ENCODE measurements at regions not wholly inside any gene's neighbourhood (a gene's known extent, or its start where the extent isn't known, plus 50 kb on each side); places are given as distances from the start of the nearest gene placed in this dataset.
"Not testable (repeated sequence)": the region's sequence is repeated elsewhere in the genome, so short reads cannot be mapped to it uniquely, and the experiment has no call there.

DNA sequence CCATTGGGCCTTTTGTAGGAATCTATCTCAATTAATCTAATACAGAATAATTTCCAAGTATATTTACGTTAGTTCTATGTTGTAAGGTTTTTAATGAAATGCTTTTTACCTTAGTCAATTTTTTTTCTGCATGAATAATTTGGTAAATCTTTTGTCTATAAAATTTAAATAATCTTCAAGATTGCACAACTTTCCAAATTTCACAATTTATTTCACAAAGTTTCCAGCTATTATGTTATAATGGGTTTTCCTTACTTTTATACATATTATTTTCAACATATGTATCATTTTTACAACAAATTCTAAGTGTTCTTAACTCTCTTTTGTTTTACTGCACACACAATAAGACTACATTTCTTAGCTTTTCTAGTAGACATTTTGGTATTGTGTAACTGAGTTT is 470.7 kb downstream of the ETV1 start:
- no peak for DNase-seq

DNA sequence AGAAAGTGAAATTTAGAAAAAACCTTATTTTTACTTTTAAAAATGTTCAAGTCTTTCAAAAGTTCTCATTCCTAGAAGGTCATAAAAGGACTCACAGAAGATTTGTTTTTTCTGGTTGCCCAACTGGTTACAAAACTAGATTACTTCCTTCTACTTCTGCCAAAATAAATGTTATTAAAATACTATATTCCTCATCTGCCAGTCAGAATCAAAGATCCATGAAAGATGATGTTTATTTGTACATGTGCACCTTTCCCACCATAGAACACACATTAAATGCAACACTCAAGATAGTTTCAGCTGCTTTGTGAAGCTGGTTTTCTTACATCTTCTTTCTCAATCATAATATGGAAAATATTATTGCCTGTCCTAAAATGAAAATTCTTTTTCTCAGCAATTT is 465.4 kb downstream of the ETV1 start:
- DNase-seq, result no peak

DNA sequence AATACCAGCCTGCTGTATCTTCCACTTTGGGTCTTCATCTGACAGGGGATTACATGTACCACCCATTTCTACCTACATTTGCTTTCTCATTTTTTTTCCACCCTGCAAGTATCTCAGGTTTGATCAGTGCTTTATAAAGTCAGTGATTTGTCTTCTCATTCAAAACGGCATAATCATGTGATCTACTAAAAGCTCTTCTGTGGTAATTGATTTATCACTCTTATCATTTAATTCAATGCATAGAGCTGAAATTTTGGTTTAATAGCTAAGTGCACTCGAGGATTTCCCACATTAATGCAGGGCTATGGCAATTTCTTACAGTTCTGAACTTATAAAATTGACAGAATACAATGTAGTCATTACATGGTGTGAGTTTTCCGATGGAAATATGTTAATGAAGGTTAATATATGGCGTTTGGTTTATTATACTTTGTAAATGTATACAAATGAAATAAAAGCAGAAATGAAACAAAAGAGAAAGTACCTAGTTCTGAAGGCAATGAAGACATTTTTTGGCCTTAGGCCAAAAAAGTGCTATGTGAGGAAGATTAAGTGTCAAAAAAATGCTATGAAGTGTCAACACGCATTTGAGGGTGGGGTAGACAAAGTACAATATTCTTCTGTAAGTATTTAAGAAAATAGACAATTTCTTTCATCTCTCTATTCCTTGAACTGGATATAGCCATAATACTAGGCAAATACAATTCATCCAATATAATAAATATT is 457.3 kb downstream of the ETV1 start:
- no peak for DNase-seq

DNA sequence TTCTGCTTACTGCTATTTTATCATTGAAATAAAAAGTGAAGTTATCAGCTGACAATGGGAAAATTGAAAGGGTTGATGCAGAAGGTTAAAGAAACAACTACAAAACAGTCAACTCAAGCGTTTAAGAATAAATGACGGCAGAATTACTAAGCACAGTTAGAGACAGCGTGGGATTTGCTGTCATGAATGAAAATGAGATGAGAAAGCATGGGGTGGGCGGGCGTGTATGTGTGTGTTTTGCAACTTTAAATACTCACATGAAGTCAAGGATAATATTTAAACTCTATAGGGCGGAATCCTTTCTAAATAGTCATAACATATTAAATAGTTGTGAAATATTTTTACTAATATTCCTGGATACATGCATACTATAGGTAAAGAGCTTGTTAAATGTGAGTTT is 450.8 kb downstream of the ETV1 start:
- DNase-seq, result no peak

DNA sequence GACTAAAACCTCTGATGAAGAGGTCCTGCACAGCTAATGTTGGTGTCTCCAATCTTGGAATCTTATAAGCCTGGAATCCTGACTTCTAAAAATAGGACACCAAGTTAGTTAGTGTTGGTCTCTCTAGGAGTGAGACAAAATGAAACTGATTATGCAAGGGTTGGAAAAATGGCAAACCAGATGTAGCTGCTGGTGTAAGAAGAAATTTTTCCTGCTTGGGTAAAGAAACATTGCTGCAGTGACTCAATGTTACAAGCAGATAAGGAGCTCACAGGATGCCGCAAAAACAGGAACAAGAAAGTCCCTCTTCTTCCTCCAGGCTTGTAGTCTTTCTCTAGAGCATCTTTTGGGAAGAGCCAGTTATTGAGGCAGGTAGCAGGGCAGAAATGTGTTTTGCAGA is 449.0 kb downstream of the ETV1 start:
- no peak for DNase-seq

DNA sequence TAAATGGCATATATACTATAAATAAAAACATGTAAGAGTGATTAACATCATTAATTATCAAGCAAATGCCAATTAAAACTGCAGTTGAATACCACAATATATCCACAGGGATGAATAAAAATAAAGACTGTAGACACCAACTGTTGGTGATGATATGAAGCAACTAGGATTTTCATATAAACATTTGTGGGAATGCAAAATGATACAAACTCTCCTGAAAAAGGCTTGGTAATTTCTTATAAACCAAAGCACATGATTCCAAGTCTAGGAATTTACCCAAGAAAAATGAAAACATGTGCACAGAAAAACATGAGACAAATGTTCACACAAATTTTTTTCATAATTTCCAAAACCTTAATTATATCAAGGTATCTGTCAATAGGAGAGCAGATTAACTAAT is 448.1 kb downstream of the ETV1 start:
- no peak for DNase-seq

DNA sequence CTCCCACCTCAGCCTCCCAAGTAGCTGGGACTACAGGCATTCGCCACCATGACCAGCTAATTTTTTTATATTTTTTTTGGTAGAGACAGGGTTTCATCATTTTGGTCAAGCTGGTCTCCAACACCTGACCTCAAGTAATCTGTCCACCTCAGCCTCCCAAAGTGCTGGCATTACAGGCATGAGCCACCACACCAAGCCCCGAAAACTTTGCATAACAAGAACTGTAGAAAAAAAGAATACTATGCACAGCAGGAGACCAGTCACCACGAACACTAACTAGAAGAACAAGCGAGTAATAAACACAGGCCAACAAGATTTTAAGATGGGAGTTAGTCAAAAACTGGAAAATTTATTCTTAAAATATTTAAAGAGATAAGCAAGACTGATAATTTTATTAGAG is 447.0 kb downstream of the ETV1 start:
- no peak for DNase-seq

DNA sequence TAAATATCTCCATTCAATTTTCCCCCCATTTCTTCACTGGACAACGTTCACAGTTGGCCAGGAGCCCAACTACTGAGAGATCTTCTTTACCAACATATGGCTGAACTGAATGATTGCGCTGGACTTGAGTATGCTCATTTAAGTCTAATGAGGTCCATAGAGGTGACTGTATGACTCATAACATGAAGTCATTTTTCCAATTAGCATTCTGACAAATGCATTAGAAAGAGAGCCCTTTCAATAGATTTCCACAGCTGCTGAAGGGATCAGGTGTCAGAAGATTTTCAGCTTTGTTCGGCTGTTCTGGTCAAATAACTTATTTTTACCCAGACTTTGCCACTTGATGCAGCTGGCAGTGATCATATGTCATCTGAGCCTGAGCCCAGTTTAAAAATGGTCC is 438.0 kb downstream of the ETV1 start:
- DNase-seq, result no peak

DNA sequence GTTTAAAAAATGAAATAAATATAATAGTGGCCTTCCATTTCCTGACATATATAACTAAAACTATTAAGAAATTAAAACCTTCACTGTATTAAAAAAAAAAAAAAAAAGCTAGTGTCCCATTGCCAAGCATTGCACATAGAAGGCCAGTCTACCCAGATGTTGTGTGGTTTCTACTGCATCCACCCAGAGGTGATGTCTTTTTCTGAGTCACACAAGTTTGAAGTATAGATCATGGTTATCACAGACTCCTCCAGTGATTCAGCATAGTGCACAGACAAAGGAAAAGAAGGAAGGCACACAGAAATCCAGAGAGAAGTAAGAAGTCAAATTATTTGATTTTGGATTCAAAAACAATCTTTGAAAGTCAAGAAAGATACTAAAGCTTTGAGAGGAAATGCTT is 429.0 kb downstream of the ETV1 start:
- no peak for DNase-seq

DNA sequence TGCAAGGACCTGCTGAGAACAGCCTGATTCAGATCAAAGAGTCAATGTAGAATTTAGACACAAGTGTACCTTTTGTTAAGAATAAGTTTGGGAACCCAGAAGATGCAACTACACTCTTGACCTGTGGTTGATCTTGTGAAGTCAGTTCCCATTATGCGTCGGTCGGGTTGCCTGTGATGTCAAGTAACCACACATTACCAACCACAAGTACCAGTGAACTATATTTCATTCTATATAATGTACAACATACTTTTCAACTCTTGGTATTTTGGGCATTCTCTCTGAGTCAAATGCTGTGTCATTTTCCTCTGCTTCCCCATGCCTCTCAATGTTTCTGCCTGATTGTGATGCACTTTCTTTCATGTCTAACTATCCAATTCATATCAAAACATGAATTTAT is 426.2 kb downstream of the ETV1 start:
- no peak for DNase-seq

DNA sequence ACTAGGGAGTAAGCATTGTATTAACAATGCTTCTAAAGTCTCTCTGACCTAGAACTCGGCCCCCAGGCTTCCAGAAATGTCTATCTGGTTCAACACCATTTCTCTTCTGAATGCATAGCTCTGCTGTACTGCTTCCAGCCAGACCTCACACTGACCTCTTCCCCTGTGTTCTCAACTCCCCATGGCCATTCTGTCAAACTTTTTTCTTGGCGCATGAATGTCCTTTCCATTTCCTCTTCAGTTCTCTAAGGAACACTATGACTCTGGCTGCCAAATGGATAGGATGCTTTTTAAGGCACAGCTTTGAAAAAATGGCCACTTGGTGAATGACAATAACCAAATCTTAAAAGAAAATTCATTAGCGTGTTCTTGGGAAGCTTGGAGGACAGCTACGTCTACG is 425.8 kb downstream of the ETV1 start:
- no peak for DNase-seq

DNA sequence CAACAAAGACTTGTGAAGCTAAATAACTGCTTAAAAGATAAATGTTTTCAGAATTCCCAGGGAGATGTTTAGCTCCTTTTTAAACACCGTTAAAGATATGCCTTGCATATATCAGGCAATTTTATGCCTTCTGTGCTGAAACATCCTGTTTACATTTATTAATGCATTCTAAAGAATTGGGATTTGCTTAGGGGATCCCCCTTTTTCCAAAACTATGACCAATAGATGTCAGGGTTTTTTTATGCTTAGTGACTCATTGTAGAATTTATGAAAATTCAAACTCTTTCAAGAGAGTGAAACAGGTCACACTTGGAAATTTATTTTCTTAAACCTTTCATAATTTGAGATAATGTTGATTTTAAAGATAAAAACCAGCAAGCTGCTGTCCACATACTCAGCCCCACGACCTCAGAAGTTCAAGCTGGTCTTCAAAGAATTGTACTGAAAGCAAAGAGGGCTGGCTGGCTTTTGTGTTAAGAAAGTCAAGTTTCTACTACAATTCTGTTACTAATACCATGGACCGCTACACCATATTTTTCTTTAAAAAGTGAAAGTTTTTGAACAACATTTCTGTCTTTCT is 411.8 kb downstream of the ETV1 start:
- no peak for DNase-seq

DNA sequence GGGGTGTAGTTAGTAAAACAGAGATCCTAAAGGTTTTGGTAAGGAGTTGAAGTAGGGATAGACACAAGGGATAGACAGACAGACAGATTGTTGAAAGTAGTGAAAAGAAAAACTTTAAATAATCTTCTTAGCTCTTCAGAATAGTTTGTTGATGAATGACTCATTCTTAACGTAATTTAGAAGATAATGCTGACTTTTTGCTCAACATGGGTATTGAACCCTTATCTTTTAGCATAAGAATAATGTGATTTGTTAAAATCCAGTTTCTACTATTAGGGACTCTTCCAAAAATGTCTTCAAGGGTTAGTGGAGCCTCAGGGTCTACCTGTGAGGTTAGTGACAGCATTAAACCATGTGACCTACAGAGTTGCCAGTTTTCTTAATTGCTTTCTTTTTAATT is 411.2 kb downstream of the ETV1 start:
- no peak for DNase-seq

DNA sequence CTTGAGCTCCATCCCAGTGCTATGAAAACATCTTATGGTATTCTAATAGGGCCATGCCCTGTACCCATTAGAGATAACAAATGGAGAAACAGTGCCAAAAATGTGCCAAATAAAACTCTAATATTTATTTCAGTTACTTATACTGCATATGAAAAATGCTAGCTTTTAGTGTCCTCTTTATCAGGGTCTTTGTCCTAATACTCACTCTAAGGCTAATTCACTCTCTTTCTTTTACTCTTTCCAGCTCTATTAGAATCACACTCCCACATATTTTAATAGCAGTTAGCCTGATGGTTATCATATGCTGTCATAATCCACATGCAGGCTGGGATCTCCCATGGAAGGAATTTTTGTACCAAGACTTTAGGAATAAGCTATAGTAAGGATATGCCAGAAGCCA is 408.4 kb downstream of the ETV1 start:
- no peak for DNase-seq

DNA sequence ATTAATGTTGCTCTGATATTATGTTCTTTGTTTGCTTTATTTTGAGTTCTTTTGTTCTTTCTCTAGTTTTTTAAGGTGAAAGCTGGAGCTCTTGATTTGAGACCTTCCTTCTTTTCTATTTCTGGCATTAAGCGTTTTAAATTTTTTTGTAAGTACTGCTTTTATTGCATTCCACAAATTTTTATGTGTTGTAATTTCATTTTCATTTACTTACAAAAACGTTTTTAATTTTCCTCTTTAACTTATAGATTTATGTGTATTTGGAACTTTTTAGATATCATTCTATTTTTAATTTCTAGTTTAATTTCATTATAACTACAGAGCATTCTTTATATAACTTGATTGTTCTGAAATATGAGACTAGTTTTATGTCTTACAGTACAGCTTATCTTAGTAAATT is 395.6 kb downstream of the ETV1 start:
- no peak for DNase-seq

DNA sequence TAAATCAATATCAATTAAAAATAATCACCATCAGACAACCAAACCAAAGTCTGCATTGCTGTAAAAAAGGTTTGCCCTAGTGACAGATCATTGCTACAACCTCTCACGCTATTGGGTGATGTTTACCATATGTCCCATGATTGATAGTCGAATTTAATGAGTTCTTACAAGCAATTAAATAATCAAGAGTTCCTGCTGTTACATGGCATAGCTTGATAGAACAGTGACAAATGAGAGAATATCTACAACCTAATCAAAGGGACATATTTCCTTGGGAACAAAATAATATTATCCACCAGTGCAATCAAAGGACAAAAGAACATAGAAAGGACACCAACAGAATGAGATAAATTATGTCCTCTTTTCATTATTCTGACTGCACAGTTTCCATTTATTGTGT is 387.4 kb downstream of the ETV1 start:
- DNase-seq, result no peak

DNA sequence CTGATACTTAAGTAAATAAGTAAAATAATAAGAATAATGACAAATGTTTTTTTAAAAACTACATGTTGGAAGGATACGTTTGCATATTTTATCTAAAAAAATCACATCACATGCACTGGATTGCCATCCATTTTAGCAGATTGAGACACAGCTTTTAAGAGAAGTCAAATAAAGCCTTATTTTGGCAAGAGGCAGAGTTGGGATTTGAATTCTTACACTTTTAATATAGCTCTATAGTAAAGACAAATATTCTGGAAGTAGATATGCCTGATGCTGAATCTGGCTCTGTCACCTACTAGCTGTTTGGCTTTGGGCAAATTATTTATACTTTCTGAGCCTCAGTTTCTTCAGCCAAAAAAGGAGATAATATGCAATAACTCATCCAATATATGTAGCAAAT is 386.4 kb downstream of the ETV1 start:
- no peak for DNase-seq

DNA sequence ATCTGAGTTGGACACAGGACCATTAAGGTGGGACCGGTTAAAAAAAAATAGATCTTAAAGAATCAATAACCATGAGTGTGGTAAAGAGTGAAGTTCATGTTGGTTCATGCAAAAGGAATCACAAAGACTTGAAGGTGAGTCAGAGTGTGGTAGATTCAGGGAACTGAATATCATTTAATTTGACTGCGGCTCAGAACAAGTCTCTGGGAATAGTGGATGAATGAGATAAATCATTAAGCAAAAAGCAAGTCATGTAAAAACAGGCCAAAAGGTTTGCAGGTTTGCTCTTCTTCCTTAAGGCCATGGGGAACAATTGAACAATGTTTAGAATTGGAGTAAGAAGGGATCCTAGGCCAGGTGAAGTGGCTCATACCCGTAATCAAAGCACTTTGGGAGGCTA is 385.8 kb downstream of the ETV1 start:
- DNase-seq, result no peak

DNA sequence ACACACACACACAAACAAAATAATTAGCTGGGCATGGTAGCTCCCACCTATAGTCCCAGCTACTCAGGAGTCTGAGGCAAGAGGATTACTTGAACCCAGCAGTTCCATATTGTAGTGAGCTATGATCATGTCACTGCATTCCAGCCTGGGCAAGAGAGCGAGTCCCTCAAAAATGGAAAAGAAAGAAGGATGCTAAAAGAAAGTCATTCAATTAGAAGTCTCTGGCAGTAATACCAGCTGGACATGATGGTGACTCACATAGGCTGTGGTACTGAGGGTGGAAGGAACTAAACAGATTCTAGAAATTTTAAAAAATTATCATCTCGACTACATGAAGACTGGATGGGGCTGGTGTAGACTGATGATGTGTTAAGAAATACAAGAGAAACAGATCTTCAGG is 385.3 kb downstream of the ETV1 start:
- DNase-seq, result no peak

DNA sequence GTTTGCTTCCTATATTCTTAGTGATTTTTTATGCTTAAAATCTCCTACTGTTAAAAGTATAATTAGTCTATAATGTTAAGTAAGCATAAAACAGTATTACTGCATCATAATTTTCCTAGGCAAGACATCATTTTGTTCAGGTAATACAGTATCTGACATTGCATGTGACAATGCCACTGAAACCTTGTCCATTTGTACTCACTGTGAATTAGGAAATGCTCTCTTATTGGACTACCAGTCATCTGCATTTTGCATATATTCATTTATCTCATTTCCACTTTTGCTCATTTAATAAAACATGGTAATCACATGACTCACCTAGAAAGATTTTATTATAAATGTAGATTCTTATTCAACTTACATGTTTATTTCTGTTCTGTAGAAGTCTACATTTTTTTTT is 379.1 kb downstream of the ETV1 start:
- no peak for DNase-seq

DNA sequence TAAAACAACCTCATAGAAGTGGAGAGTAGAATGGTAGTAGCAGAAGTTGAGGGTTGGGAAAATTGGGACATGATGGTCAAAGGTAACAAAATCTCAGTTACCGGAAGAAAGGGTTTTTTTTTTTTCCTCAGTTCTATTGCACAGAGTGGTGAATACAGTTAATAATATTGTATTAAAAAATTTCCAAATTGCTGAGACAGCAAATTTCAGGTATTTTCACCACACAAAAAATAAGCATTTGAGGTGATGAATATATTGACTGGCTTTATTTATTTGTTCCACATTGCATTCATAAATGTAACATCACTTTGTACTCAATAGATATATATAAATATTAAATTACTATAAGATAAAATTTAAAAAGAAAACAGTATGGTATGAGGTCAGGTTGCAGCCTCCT is 373.8 kb downstream of the ETV1 start:
- DNase-seq, result no peak

DNA sequence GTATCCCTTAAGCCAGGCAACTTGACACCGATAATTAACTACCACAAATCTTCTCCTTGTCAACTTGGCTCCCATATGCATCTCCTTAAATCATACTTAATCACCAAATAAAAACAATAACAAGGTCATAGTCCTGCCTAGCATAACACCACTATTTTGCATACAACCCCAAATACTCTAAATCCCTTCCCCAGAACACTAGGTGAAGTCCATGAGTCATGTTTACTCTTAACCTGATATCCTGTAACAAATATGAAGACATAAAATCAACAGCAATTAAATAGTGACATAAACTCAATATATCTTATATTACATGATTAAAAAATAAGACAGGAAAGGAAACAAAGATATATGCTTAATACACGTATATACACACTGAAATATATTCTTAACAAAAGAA is 362.0 kb downstream of the ETV1 start:
- no peak for DNase-seq

DNA sequence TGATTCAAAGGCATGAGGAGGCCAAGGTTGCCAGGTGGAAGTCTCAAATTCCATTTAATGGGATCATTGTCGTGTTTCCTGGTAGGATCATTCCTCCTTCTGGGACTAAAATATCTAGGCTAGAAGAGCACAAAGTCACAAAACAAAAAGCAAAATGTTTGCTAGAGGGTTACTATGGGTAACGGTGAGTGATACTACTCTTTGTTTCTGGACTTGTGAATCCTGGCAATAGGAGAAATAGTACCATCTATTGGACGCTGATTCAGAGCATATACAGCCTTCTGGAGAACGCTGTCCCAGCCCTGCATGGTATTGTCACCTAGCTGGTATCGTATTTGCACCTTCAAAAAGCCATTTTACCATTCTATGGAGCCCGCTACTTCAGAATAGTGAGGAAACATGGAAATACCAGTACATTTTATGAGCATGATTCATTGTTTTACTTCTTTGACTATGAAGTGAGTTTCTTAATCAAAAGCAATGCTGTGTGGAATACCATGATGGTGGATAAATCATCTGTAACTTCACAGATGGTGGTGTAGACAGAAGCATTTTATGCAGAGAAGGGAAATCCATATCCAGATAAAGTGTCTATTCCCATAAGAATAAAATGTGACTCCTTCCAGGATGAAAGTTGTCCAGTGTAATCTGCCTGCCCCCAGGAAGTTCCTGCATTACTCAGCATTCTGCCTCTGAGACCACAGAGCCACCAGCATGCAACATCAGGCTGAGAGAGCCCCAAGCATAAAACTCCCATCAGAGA is 361.0 kb downstream of the ETV1 start:
- DNase-seq, result no peak

DNA sequence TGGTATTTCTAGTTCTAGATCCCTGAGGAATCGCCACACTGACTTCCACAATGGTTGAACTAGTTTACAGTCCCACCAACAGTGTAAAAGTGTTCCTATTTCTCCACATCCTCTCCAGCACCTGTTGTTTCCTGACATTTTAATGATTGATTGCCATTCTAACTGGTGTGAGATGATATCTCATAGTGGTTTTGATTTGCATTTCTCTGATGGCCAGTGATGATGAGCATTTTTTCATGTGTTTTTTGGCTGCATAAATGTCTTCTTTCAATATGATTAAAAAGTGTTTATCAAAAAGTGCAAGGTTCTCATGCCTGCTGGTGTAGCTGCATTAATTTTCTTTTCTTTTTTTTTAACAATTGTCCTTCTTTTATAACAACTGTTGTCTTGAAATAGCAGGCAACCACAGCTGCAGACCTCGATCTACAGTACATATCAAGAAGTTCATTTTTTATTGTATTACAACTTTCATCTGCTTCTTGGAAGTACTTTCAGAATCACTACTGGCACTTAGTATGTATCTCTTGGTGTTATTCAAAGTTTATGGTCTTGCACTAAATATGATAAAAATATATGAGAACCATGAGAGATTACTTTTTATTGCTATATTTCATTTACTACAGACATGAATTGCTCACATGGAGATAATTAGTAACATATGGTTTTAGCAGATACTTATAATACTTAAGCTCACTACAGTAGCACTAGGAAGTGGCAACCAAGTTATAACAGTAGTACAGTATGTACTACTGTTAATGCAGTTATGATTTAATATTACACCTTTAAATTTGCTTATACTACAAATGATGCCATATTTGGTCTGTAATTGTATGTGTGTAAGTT is 358.0 kb downstream of the ETV1 start:
- DNase-seq, result not testable (repeated sequence)
